ENCODE measurements at regions not wholly inside any gene's neighbourhood (a gene's known extent, or its start where the extent isn't known, plus 50 kb on each side); places are given as distances from the start of the nearest gene placed in this dataset.

DNA sequence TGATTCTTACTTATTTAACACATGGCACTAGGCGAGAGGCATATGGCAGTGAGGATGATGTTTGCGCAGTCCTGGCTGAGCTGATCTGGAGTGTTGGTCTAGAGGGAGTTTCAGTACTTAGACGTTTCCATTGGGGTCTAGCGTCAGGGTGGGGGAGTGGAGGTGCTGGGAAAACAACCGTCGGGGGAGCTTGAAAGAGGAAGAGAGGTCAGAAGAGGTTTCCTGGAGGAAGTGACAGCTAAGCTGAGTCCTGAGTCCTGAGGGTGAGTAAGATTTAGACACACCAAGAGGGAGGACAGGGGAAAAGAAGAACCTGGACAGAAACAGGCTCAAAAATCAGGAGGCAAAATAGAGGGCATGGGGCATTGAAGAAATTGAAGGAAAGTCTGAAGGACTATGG is 81.4 kb downstream of the ALOX5AP start:
- TF ChIP-seq, protein P1, sequence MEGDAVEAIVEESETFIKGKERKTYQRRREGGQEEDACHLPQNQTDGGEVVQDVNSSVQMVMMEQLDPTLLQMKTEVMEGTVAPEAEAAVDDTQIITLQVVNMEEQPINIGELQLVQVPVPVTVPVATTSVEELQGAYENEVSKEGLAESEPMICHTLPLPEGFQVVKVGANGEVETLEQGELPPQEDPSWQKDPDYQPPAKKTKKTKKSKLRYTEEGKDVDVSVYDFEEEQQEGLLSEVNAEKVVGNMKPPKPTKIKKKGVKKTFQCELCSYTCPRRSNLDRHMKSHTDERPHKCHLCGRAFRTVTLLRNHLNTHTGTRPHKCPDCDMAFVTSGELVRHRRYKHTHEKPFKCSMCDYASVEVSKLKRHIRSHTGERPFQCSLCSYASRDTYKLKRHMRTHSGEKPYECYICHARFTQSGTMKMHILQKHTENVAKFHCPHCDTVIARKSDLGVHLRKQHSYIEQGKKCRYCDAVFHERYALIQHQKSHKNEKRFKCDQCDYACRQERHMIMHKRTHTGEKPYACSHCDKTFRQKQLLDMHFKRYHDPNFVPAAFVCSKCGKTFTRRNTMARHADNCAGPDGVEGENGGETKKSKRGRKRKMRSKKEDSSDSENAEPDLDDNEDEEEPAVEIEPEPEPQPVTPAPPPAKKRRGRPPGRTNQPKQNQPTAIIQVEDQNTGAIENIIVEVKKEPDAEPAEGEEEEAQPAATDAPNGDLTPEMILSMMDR (conservative IDR thresholded peaks at IDR 0.05; ENCODE audit: low read depth, low read length): no peak
- no peak for DNase-seq (ENCODE audit: low read depth)
- no peak overlapping the region for H3K4me3 ChIP-seq (ENCODE audit: low read length)

DNA sequence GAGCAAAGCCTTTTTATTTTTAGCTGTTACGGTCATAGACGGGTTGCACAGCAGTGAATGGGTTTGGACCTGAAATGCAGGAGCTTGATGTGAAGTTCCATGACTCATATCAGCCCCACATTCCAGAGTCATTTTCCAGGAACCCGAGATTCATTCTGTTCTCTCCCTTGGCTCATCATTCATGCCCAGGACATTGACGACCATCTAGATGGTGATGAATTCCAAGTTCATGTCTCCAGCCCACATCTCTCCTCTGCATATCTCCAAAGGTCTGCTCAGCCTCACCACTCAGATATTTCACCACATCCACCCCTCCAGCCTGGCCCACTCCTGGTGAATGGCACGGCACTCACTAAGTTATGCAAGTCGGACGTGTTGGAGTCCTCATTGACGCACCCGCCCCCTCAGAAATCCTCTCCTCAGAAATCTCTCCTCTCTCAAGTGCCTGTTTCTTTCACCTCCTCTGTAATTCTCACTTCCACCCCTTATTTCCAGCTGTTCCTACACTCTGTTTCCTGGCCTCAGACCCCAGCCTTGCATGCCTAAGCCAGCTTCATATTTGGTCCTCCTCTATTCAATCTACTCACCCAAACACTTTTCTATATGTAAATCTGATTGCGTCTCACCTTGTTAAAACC is 83.1 kb downstream of the ALOX5AP start:
- DNase-seq (ENCODE audit: low read depth): no peak
- no peak overlapping the region for H3K4me3 ChIP-seq (ENCODE audit: low read length)
- TF ChIP-seq, protein P1 (conservative IDR thresholded peaks at IDR 0.05; ENCODE audit: low read depth, low read length): no peak

DNA sequence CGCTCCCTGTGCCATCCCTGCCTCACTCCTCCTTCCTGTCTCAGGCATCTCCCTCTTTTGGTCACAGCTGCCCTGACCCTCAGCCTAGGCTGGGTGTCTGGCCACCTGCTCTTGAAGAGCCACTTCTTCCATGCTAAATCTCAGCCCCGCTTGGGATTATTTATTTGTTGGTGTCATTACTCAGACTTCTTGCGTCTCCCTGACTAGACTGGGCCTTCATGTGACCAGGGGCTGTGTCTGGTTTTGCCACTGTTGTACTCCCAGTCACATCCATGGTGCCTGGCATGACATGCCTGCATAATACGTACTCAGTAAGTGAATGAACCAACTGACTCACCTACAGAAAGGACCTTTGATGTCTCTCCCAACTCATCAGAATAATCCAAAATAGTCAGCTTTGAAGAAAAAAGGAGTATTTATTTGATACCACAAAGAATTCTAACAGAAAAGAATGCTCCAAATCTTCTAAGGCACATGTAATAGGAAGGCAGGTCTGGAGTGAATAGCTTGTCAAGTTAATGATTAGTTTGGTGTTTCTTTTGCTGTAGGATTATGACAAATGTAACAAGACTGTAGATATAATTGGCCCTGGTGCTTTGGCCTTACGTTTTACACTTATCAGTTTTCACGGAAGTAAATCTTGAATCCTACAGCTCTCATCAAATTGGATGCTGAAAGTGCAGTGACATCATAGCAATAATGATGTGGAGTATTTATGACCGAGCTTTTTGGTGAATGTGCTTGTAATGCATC is 84.0 kb downstream of the ALOX5AP start:
- no peak for DNase-seq (ENCODE audit: low read depth)
- no peak overlapping the region for H3K4me3 ChIP-seq (ENCODE audit: low read length)
- TF ChIP-seq, protein P1 (conservative IDR thresholded peaks at IDR 0.05; ENCODE audit: low read depth, low read length): no peak

DNA sequence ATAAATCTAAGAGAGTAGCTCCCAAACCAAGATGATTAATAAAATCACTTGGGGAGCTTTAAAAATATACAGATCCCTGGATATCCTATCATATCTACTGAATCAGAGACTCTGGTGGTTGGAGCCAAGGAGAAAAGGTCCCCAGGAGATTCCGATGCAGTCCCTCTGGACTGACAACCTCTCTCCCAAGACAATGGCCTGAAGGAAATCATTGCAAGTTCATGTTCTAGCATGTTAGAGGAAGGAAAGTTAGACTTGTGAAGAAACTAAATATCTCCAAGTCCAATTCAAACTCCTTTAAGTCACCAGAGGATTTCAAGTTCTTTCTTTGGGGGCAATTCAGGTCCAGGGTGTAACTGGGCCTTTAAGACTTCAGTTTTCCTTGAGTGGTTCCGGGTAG is 84.7 kb upstream of the MEDAG start:
- no peak overlapping the region for H3K4me3 ChIP-seq (ENCODE audit: low read length)
- TF ChIP-seq, protein P1 (conservative IDR thresholded peaks at IDR 0.05; ENCODE audit: low read depth, low read length): no peak
- DNase-seq (ENCODE audit: low read depth): no peak

DNA sequence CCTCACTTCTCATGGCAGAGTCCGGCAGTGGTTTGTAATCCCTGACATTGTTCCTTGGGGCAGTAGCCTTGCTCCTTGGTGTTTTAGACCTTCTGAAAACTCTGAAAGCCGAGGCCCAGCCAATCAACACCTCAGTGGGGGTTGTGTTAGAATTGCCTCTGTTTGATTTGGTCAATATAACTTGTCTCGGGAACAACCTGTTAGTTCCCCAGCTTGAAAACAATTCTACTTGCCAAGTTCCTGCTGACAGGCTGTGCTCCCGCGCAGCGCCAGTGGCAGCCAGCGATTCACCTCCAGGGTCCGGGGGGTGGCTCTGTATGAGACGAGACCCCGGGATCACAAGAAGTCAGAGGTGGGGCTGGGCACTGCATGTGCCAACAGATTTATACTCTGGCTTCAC is 81.4 kb upstream of the MEDAG start:
- H3K4me3 ChIP-seq (ENCODE audit: low read length): no peak overlapping the region
- DNase-seq (ENCODE audit: low read depth): no peak
- TF ChIP-seq, protein P1 (conservative IDR thresholded peaks at IDR 0.05; ENCODE audit: low read depth, low read length): no peak

DNA sequence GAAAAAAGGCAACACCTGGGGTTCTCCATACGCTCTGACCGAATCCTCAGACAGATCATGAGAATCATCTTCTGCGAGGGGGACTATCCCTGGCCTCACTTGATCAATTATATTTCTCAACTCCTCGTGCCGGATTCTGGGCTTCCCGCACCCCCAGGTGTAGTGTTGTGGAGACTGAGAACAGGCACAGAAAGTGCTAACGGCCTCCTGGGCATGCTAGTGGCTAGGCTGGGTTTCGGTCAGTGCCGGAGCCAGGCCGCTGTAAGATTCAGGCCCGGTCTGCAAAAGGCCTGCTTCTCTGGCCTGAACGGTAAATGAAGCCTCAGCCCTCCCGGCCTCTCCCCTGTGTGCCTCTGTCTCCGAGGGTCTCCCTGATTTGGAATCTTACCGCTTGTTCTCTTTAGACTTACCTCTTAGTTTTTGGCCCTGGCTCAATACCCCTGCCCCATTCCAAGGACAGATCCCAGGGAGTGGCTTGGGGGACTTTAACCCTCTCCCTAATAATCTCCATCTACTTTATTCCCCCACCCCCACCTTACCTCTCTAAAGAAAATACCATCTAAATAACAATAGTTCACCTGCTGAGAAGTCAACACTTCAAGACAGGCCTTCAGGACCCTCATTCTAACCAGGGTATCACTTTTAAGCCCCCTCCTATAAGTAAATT is 79.0 kb upstream of the MEDAG start:
- no peak overlapping the region for H3K4me3 ChIP-seq (ENCODE audit: low read length)
- no peak for DNase-seq (ENCODE audit: low read depth)
- TF ChIP-seq, protein P1 (conservative IDR thresholded peaks at IDR 0.05; ENCODE audit: low read depth, low read length): no peak
